GM18868 (cell line): ENCODE measurements at regions not wholly inside any gene's neighbourhood (a gene's known extent, or its start where the extent isn't known, plus 50 kb on each side); places are given as distances from the start of the nearest gene placed in this dataset.
"Not testable (repeated sequence)": the region's sequence is repeated elsewhere in the genome, so short reads cannot be mapped to it uniquely, and the experiment has no call there.

Experiments used
- ATAC-seq: cut with Tn5 transposase; IDR thresholded peaks from one replicate; pipeline ENCODE4 v1.9.1; 2021; ENCODE audit warnings: mild to moderate bottlenecking, moderate library complexity; ENCODE audit not compliant: unreplicated experiment

DNA sequence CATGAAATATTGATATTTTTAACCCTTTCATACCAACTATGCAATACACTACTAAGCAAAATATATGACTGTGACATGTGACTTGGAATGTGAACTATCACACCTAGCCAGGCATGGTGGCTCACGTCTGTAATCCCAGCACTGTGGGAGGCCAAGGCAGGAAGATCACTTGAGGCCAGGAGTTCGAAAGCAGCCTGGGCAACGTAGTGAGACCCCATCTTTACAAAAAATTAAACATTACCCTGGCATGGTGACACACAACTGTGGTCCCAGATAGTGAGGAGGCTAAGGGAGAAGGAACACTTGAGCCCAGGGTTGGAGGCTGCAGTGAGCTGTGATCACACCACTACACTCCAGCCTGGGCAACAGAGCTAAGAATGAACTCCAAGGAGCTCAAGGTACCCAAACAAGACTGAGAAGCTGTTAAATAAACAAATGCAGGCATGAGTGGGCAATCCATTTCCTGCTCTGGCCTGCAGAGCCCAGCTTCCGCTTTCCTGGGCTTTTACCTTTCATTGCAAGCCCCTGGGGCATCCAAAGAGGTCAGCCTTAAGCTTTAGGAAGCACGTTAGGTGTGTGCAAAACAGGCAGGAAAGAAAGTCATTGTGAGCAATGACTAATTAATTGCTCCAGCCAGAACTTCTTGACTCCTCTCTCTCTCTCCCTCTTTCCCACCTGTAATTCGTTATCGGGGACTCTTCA, 162.1 kb upstream of the FOXK1 start:
- ATAC-seq = no peak

DNA sequence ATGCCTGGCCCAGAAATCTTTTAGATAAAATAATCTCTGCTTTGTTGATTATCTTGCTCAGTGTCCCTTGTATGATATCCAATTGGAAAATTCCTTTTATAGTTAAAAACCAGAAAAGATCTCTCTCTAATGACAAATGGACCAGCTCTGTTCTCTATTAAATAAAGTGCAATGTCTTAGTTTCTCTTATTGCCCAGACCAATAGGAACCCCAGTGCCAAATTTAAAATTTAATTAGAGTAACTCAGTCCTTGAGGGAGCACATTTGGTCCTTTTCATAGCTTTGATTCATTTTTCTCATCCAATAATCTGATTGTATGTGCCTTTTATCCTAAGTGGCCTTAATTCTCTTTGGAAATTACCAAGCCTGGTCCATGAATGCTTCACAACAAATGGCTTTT, 158.9 kb upstream of the FOXK1 start:
- ATAC-seq = no peak

DNA sequence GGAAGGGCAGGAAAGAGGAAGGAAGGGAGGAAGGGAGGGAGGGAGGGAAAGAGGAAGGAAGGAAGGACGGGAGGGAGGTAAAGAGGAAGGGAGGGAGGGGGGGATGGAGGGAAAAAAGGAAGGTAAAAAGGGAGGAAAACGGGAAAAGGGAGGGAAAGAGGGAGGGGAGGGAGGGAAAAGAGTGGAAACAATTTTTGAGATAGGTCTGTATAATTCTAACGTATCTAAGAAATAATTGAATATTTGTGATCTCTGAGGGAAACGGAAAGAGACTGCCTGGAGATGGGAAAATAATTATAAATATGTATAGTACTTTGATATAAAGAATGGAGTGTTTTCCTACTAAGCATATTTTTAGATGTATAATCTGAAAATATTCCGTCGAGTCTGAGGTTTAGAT, 158.2 kb upstream of the FOXK1 start:
- ATAC-seq = no peak

DNA sequence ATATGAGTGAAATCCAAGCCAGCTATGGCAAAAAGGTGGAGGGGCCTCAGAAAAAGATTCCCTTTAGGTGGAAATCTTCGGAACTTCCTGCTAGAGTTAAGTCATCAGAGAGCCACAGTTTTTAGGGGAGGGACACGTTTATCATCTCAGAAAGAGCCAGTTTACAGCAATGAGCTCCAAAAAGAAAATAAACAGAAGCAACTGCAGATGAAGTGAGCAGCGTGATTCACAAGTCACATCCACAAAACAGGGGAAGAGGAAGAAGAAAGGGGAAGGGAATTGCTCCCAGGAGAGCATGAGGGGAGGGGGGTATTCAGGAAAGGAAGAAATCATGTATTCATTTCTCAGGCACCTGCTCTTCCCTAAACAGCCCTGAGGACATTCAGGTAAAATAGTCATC, 156.2 kb upstream of the FOXK1 start:
- no peak for ATAC-seq

DNA sequence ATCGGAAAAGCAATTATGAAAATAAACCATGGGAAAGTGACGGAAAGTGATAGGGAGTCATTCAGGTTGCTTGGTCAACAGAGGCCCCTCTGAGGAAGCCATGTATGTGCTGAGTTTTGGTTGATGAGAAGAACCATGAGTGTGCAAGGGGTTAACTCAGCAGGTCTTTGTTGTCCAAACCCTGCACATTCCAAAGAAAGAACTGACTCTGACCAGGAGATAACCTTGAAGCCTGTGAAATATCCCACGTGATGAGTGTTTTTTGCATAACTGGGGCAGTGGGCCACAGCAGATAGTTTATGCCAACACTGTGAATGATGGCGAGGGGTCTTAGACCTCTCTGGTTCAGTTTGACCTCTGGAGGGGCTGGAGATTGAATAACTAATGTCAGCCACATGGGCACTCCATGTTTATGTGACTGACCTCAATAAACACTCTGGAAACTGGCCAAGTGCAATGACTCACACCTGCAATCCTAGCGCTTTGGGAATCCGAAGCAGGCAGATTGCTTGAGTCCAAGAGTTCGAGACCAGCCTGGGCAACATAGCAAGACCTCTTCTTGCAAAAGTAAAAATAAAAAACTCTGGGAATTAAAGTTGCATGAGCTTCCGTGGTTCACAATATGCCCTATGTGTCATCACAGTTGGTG, 154.0 kb upstream of the FOXK1 start:
- no peak for ATAC-seq

DNA sequence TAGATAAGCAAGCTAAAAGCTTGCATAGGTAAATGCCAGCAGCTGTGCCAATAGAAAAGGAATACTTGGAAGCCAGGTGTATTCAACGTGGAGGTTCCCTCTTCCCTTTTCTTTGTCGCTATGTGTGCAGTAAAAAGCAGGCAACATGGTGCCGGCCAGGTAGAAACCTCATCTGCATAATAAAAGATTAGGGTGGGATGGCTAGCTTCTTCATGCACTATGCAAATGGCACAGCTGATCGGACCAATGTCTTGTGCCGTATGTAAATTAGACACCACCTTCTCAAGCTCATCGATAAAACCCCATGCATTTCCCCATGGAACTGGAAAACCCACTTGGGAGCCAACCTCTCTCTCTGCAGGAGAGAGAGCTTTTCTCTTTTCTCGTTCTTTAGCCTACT, 150.9 kb upstream of the FOXK1 start:
- no peak for ATAC-seq

DNA sequence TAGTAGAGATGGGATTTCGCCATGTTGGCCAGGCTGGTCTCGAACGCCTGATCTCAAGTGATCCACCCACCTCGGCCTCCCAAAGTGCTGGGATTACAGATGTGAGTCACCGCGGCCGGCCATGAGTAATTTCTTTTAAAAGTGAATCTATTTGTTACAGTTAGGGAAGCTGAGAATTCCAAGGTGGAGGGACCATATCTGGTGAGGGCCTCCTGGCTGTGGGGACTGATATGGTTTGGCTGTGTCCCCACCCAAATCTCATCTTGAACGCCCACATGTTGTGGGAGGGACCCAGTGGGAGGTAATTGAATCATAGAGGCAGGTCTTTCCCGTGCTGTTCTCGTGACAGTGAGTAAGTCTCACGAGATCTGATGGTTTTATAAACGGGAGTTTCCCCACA, 148.8 kb upstream of the FOXK1 start:
- ATAC-seq = not testable (repeated sequence)

DNA sequence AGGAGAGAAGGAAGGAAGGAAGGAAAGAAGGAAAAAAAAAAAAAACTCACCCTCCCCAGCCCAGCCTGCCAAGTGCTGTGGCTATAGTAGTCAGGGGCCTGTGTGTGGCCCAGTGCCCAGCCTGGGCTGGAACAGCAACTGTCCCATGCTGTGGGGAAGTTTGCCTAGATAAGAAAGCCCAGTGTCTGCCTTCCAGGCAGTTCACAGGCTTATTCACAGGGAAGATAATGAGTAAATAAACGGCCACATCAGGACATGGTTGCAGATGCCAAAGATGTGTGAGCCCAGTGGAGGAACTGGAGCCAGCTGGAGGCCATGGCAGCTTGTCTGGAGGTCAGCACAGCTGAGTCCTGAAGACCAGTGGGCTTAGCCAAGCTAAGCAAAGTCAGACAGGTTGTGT, 132.4 kb upstream of the FOXK1 start:
- no peak for ATAC-seq

DNA sequence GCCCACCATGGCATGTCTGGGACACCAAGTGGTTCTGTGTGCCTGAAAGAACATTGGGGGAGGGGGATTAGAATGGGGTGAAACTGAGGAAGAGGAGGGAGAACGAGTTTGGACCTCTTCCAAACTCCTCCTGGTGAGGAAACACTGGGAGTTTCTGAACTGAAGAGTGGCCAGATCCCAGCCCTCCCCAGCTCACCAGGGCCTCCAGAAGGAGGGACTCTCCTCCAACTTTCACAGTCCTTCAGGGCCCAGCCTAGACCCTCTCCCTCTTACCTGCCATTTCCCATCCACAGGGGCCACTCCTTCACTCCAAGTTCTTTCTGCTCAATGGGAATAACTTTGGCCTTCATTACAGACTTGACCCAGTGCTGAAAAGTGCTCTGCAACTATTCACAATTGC, 132.0 kb upstream of the FOXK1 start:
- ATAC-seq = no peak

DNA sequence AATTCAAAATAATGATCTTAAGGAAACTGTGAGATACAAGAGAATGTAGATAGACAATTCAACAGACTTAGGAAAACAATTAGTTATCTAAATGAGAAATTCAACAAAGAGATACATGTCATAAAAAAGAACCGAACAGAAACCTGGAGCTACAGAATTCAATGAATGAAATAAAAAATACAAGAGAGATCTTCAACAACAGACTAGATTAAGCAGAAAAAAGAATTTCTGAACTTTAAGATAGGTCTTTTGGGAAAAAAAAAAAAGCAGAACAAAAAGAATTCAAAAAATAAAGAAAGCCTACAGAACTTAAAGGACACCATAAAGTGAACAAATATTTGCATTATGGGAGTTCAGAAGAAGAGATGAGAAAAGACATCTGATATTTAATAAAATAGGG, 129.1 kb upstream of the FOXK1 start:
- no peak for ATAC-seq

DNA sequence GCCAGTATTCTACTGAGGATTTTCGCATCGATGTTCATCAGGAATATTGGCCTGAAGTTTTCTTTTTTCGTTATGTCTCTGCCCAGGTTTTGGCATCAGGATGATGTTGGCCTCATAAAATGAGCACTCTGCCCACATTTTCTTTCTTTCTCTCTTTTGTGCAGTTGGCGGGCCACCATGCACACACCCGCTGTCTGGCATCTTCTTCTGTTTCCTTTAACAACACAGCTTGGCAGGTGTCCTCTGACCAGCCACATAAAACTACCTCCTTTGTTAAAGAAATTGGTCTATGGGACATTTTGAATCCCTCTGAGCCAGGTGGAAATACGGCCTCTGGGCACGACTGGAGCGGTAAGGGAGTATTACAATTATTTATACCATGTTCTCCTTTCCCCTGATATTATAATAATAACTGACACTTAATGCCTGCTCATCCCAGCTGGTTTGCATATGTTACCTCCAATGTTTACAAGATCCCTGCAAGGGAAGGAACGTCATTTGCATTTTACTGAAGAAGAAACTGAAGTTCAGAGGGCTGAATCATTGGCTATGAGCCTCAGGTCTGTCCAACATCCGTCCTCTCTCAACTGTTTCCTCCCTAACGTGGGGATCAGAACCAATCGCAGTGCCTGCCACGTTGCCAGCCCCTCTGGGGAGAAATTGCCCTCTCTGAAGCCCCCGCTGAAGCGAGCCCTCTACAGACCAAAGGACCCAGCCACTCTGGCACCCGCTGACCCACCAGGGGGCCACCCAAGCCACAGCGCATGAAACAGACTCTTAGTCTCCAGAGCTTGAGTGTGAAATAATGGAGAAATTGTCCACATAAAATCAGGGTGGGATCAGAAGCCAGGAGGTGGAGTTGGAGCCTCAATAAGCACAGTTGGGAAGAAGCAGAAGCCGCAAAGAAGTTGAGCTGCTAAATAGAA, 125.0 kb upstream of the FOXK1 start:
- no peak for ATAC-seq

DNA sequence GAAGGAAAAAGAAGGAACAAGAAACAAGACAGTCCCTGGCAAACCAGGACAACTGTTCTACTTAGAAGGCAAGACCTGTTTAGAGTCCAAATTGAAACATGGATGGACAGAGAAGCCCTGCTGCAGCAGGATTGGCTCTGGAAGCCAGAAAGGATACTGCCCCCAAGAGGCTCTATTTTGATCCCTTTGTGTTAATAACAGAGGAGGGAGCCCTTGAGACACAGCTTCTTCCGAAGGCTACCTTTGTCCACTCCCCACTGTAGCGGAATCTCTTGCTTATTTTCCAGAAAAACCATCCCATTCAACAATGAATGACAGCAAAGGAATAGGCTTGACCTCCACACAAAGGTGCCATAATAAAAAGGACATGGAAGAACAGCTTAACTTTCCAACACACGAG, 120.3 kb upstream of the FOXK1 start:
- no peak for ATAC-seq

DNA sequence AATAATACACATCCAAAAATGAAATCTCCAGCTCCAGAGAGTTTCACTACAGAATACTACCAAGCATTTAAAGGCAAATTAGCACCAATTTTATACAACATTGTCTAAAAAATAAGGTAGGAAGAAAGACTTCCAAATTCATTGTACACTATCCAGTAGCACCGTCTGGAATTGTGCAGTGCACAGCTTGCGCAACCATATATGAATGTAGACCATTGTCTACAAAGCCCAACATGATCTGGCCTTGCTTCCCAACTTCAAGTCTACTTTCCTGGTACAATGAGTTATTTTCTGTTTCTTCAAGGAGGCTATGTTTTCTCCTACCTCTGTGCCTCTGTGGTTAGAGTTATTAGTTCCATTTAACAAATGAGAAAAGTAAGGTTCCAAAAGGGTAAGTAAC, 115.4 kb upstream of the FOXK1 start:
- no peak for ATAC-seq

DNA sequence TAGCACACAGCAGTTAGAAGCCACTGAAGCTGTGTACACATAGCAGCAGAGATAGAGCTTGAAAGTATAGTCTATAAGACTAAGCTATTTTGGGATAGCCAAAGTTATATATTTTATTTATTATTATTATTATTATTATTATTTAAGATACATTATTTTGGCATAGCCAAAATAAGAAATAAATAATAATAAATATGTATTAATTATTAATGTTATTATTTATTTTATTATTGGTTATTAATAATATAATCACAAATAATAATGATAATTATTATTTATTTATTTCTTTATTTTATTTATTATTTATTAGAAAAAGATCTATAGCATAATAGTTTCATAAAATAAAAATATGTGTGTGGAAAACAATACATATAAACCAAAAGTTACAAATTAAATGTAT, 107.2 kb upstream of the FOXK1 start:
- ATAC-seq = no peak

DNA sequence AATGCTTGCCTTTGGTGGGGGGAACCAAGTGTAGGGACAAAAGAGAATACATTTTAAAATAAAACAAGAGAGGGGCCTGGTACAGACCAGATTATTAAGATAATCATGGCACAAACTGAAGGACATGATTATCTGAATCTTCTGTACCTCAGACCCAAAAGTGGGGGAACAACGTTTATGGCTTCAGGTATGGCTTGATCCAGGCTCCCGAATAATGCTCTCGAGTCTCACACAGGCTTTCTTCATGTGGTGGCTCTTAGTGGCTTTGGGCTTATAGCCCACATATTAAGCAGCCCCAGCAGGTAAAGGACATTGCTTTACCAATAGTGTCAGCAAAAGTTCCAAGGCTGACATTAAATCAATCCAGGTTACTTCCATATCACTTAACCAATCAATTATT, 106.8 kb upstream of the FOXK1 start:
- no peak for ATAC-seq

DNA sequence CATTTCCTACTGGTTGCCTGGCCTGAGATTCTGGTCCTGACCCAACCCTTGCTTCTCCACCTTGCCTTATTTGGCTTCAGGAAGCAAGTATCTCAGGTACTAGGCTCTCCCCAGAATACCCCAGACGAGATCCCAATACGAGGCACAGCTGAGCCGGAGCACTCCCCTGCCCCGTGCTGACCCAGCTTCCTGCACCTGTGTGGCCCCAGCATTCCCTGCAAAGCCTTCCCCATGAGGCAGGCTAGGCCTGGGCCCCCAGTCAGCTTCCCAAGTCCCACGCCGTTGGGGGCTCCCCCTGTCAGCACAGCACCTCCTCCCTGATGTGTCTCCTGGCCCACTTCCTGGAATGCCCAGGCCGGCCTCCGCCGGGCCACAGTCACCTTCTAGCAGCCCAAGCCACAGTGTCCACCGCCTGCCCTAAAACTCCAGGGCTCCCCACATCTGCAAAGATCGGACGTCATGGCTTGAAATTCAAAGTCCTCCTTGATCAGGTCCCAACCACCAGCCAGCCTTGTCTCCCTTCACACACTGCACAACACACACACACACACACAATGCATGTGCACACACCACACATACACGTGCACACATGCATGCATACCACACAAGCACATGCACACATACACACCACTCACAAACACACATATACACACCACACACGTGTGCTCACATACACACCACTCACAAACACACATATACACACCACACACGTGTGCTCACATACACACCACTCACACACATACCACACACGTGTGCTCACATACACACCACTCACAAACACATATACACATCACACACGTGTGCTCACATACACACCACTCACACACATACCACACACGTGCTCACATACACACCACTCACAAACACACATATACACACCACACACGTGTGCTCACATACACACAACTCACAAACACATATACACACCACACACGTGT, 78.9 kb upstream of the FOXK1 start:
- ATAC-seq = no peak

DNA sequence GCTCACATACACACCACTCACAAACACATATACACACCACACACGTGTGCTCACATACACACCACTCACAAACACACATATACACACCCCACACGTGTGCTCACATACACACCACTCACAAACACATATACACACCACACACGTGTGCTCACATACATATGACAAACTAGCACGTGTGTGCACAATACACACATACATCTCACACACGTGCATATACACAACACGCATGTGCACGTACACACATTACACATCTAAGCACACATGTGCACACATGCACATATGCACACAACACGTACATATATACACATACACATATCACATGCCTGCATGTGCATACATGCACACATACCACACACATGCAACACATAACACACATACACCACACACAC, 78.3 kb upstream of the FOXK1 start:
- no peak for ATAC-seq

DNA sequence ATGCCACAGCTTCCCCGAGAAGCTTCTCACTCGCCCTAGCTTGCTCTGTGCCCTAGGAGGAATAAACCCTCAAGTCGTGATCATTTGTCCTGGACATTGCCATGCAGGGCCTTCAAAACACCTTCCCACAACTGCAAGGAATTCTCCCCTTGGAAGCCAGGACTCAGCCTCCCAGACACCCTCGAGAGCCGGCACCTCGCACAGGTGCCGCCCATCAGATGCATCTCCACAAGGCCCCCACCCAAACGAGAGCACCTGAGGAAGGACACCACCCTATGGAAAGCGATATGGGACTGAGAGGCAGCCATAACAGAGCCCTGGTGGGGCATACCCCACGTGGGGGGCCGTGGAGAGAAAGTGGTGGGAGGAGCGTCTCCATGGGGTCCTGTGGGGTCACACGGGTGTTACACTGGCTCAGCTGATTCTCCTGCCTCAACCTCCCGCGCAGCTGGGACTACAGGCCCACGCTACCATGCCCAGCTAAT, 77.6 kb upstream of the FOXK1 start:
- no peak for ATAC-seq

DNA sequence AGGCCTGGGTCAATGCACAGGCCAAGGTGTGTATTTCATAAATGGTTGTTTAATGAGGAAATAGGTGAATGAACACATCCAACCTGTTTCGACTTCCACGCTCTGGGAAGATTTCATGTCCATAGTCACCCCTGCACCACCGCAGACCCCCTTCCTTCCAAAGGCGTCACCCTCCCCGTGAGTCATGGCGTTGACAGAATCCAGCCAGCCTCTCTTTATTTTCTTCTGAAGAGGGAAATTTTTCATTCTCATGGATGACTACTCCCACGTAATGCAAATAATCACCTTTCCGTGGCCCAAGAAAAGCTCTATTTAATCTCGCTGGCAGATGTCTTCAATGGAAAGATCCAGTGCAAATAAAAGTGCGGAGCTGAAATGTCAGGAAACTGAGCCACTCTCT, 75.3 kb upstream of the FOXK1 start:
- no peak for ATAC-seq

DNA sequence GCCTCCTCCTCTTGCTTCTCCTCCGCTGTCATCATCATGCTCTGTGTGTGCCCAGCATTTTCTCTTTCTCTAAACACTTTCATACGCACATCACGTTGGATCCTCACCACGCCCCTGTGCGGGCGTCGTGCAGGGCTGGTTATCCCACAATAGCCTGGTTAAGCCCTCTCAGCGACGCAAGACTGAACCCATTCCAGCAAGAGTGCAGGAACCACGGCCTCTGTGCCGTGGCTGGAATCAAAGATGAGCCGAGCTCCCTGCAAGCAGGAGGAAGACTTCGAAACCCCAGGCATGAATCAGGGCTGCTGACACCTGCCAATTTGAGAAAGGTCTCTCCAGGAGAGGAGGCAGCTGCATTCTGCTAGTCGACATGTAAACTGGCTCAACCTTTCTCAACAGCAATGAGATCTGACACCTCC, 74.8 kb upstream of the FOXK1 start:
- ATAC-seq = no peak

DNA sequence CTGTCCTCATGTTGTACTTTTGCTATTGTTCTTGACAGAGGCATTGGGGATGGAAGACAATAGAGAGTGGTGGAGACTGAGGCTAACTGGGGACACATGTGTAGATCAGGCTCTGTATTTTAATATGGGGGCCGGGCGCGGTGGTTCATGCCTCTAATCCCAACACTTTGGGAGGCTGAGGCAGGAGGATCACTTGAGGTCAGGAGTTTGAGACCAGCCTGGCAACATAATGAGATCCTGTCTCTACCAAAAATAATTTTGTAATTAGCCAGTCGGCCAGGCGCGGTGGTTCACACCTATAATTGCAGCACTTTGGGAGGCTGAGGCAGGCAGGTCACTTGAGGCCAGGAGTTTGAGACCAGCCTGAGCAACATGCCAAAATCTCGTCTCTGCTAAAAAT, 72.5 kb upstream of the FOXK1 start:
- ATAC-seq = not testable (repeated sequence)
